Uterus (tissue), 3 donors: ENCODE measurements at regions not wholly inside any gene's neighbourhood (a gene's known extent, or its start where the extent isn't known, plus 50 kb on each side); places are given as distances from the start of the nearest gene placed in this dataset.

Experiments
- DNase-seq, 2 donors: peaks; one replicate each; pipeline ENCODE4 v3.0.0-alpha.2; 2019 to 2020
- H3K27ac ChIP-seq, 2 donors: fragments of 200-600 bp; sonication (generic); 1 replicate in 1 of 2; 2 replicates in 1 of 2; pipeline ENCODE4 v1.5.1; 2016 to 2018
- H3K27me3 ChIP-seq, 2 donors: fragments of 200-600 bp; sonication (generic); one replicate each; pipeline ENCODE4 v1.5.1; 2018 to 2019; ENCODE audit warnings: control low read depth in 1 of 2
- H3K36me3 ChIP-seq, 2 donors: fragments of 200-600 bp; sonication (generic); one replicate each; pipeline ENCODE4 v1.5.1; 2019; ENCODE audit warnings: control low read depth in 1 of 2
- H3K4me1 ChIP-seq, 2 donors: fragments of 200-600 bp; sonication (generic); one replicate each; pipeline ENCODE4 v1.5.1; 2018 to 2019; ENCODE audit warnings: control low read depth in 1 of 2
- H3K4me3 ChIP-seq, 2 donors: fragments of 200-600 bp; sonication (generic); 1 replicate in 1 of 2; 2 replicates in 1 of 2; pipeline ENCODE4 v1.5.1; 2018 to 2019; ENCODE audit warnings: mild to moderate bottlenecking in 1 of 2
- H3K9me3 ChIP-seq, 2 donors: fragments of 200-600 bp; sonication (generic); one replicate each; pipeline ENCODE4 v1.5.1; 2019; ENCODE audit warnings: control low read depth in 1 of 2
- CTCF ChIP-seq, 4 experiments: fragments of 200-600 bp in 2 of 4; fragments of 450-650 bp in 2 of 4; sonication (generic) in 2 of 4; IDR thresholded peaks; one replicate each; pipeline ENCODE4 v1.5.1; 2016 to 2019; ENCODE audit warnings: antibody characterized with exemption in 4 of 4, mild to moderate bottlenecking in 2 of 4, moderate library complexity in 1 of 4
- POLR2A ChIP-seq, 2 donors: fragments of 450-650 bp; IDR thresholded peaks; one replicate each; pipeline ENCODE4 v1.6.1; 2016; ENCODE audit warnings: antibody characterized with exemption in 2 of 2, mild to moderate bottlenecking in 1 of 2, moderate library complexity in 1 of 2
- intact Hi-C: fragments of 100-400 bp; cut with DNase I; formaldehyde crosslinking; loops from one replicate; pipeline ENCODE4 v1.15.1; 2023; ENCODE audit warnings: low total_unique reads
- donor health status: DM: yes; HTN: yes; CAD: no.

- Histone ChIP-seq H3K27me3 (no peaks in the 10 kb centered on the region), H3K36me3 (no peaks in the 10 kb centered on the region)
- no peak for TF ChIP-seq POLR2A (IDR thresholded peaks at IDR 0.05)
- TF ChIP-seq CTCF (IDR thresholded peaks at IDR 0.05) = no peak
Observed at GRCh38 chr10:58094985-58095718, 172.5 kb downstream of the IPMK start.

GRCh38 chr10:58091886-58092285 lies 175.8 kb downstream of the IPMK start:
- Histone ChIP-seq H3K36me3 (no peaks in the 10 kb centered on the region), H3K9me3 (no peaks in the 10 kb centered on the region)
- intact Hi-C loops = no loop called here

More at GRCh38 chr10:58094985-58095718, 172.5 kb downstream of the IPMK start:
- DNase-seq = no peak
- no peak overlapping the region for H3K4me3 ChIP-seq
- H3K9me3 ChIP-seq = no peaks in the 10 kb centered on the region
- H3K27ac ChIP-seq = no peak overlapping the region
- intact Hi-C loops = no loop called here
- H3K4me1 ChIP-seq = no peaks in the 10 kb centered on the region

GRCh38 chr10:58089739-58090138 lies 178.0 kb downstream of the IPMK start:
- Histone ChIP-seq H3K27me3 (no peaks in the 10 kb centered on the region), H3K4me3 (no peak overlapping the region), H3K4me1 (no peaks in the 10 kb centered on the region), H3K9me3 (no peaks in the 10 kb centered on the region), H3K36me3 (no peaks in the 10 kb centered on the region), H3K27ac (no peak overlapping the region)
- no peak for DNase-seq
- TF ChIP-seq POLR2A (IDR thresholded peaks at IDR 0.05) (no peak), CTCF (IDR thresholded peaks at IDR 0.05) (no peak)
- intact Hi-C loops = no loop called here

More at GRCh38 chr10:58091886-58092285, 175.8 kb downstream of the IPMK start:
- no peak for DNase-seq
- Histone ChIP-seq H3K4me1 (no peaks in the 10 kb centered on the region), H3K27ac (no peak overlapping the region), H3K27me3 (no peaks in the 10 kb centered on the region), H3K4me3 (no peak overlapping the region)
- TF ChIP-seq POLR2A (IDR thresholded peaks at IDR 0.05) (no peak), CTCF (IDR thresholded peaks at IDR 0.05) (no peak)

GRCh38 chr10:58087896-58088295 lies 179.8 kb downstream of the IPMK start:
- Histone ChIP-seq H3K4me3 (no peak overlapping the region), H3K27ac (no peak overlapping the region), H3K4me1 (no peaks in the 10 kb centered on the region), H3K27me3 (no peaks in the 10 kb centered on the region), H3K9me3 (no peaks in the 10 kb centered on the region), H3K36me3 (no peaks in the 10 kb centered on the region)
- DNase-seq = no peak
- TF ChIP-seq CTCF (IDR thresholded peaks at IDR 0.05) = no peak
- TF ChIP-seq POLR2A (IDR thresholded peaks at IDR 0.05) = no peak
- intact Hi-C loops = no loop called here

GRCh38 chr10:58086763-58087150 lies 180.9 kb downstream of the IPMK start:
- H3K9me3 ChIP-seq = no peaks in the 10 kb centered on the region
- no peaks in the 10 kb centered on the region for H3K27me3 ChIP-seq
- H3K27ac ChIP-seq = no peak overlapping the region
- no peak overlapping the region for H3K4me3 ChIP-seq
- H3K36me3 ChIP-seq = no peaks in the 10 kb centered on the region
- no peaks in the 10 kb centered on the region for H3K4me1 ChIP-seq
- no peak for DNase-seq
- TF ChIP-seq POLR2A (IDR thresholded peaks at IDR 0.05) = no peak
- TF ChIP-seq CTCF (IDR thresholded peaks at IDR 0.05) = no peak
- intact Hi-C loops = no loop called here
